ENCODE measurements at regions not wholly inside any gene's neighbourhood (a gene's known extent, or its start where the extent isn't known, plus 50 kb on each side); places are given as distances from the start of the nearest gene placed in this dataset.

GRCh38 chr15:87739081-87739480, 517.5 kb downstream of the NTRK3 start:
- H3K27ac ChIP-seq (ENCODE audit: low read depth, low read length): no peak overlapping the region
- H2BK120ac ChIP-seq (replicated peaks; ENCODE audit: low read depth, low read length): no peak overlapping the region
- 79% methylated on average over 4 of the region's 4 CpGs; no CpG with 5 or more reads in 1 of the 2 experiments for WGBS, 2 experiments (ENCODE audit: extremely low coverage in 1 of 2, insufficient coverage in 1 of 2, insufficient read length in 1 of 2, insufficient replicate concordance in 2 of 2, low coverage in 1 of 2, low lambda C conversion rate in 2 of 2, missing lambda C conversion rate in 1 of 2)
- H4K5ac ChIP-seq (ENCODE audit: insufficient read length, low read depth, low read length): no peak overlapping the region
- no peak overlapping the region for H3K9ac ChIP-seq (replicated peaks in 1 of 4; ENCODE audit: extremely low read depth in 1 of 4, low read depth in 3 of 4, low read length in 3 of 4)
- no peaks in the 10 kb centered on the region for H3K9me3 ChIP-seq (ENCODE audit: insufficient read depth in 2 of 2, low read depth in 1 of 2, low read length in 1 of 2)
- POLR2A ChIA-PET (ENCODE audit: partially characterized antibody): no interaction called here
- no peak overlapping the region for H2BK5ac ChIP-seq (ENCODE audit: low read depth, low read length)
- no peak overlapping the region for H3K56ac ChIP-seq (replicated peaks; ENCODE audit: insufficient read length, low read depth, low read length)
- H3K23ac ChIP-seq (ENCODE audit: insufficient read length): no peak overlapping the region
- no peaks in the 10 kb centered on the region for H3K79me2 ChIP-seq (ENCODE audit: control insufficient read depth in 1 of 2, insufficient read depth in 2 of 2, low read length in 2 of 2)
- H4K8ac ChIP-seq (ENCODE audit: extremely low read depth, insufficient read depth, low read length): no peak overlapping the region
- H3K4me3 ChIP-seq (ENCODE audit: extremely low read depth in 1 of 4, insufficient read depth in 2 of 4, low read depth in 3 of 4, low read length in 4 of 4): no peak overlapping the region
- no peak overlapping the region for H2BK15ac ChIP-seq (ENCODE audit: low read length)
- CTCF ChIA-PET (ENCODE audit: partially characterized antibody): interaction anchor here (1.0 kb wide), 1 partner anchor 18 kb away, joined by 3 read pairs; no protein-coding TSS in a partner anchor
- H3K4ac ChIP-seq (replicated peaks; ENCODE audit: insufficient read length, low read depth, low read length): no peak overlapping the region
- DNase-seq (ENCODE audit: low read depth in 1 of 2, low spot score in 2 of 2): no peak
- no peak overlapping the region for H3K18ac ChIP-seq (ENCODE audit: extremely low read depth, low read length)
- no peaks in the 10 kb centered on the region for H4K20me1 ChIP-seq (replicated peaks in 1 of 2; ENCODE audit: control insufficient read depth in 1 of 2, insufficient read depth in 2 of 2, low read length in 2 of 2)
- H3K23me2 ChIP-seq (ENCODE audit: low read depth, low read length): no peaks in the 10 kb centered on the region
- H3K14ac ChIP-seq (ENCODE audit: insufficient read length): no peak overlapping the region
- FAIRE-seq: no peak
- H2AK5ac ChIP-seq (ENCODE audit: low read depth, low read length): no peak overlapping the region
- no peak overlapping the region for H2AFZ ChIP-seq (ENCODE audit: low read length)
- H3K36me3 ChIP-seq (ENCODE audit: control insufficient read depth in 2 of 4, insufficient read depth in 4 of 4, low read length in 3 of 4): no peaks in the 10 kb centered on the region
- no peak overlapping the region for H2BK12ac ChIP-seq (ENCODE audit: low read depth, low read length)
- H4K91ac ChIP-seq (replicated peaks; ENCODE audit: insufficient read length, low read length): no peak overlapping the region
- H2BK20ac ChIP-seq (ENCODE audit: low read length): no peak overlapping the region
- no peaks in the 10 kb centered on the region; a peak in 1 of 7 replicates for H3K4me1 ChIP-seq (replicated peaks in 1 of 4; ENCODE audit: control insufficient read depth in 3 of 4, insufficient read depth in 4 of 4, low read length in 3 of 4)
- no peak overlapping the region for H3K4me2 ChIP-seq (ENCODE audit: insufficient read depth in 1 of 2, low read depth in 2 of 2, low read length in 2 of 2)
- no peaks in the 10 kb centered on the region for H3K79me1 ChIP-seq (ENCODE audit: low read depth, low read length)
- no peaks in the 10 kb centered on the region for H3K27me3 ChIP-seq (replicated peaks in 1 of 4; ENCODE audit: control insufficient read depth in 3 of 4, extremely low read depth in 1 of 4, insufficient read depth in 3 of 4, low read length in 3 of 4)
- TF ChIP-seq KDM5A (IDR thresholded peaks at IDR 0.05; ENCODE audit: low read length) (no peak), ASH2L (IDR thresholded peaks at IDR 0.05; ENCODE audit: low read length) (no peak), RBBP5 (IDR thresholded peaks at IDR 0.05; ENCODE audit: borderline replicate concordance, low read depth, low read length) (no peak), POLR2A (IDR thresholded peaks at IDR 0.05; ENCODE audit: control extremely low read depth in 1 of 2, low read depth in 2 of 2, low read length in 2 of 2) (no peak), TAF1 (IDR thresholded peaks at IDR 0.05; ENCODE audit: low read depth, low read length) (no peak), HDAC2 (IDR thresholded peaks at IDR 0.05; ENCODE audit: borderline replicate concordance in 1 of 2, low read depth in 2 of 2, low read length in 2 of 2) (no peak), E2F6 (IDR thresholded peaks at IDR 0.05) (no peak), CEBPB (IDR thresholded peaks at IDR 0.05; ENCODE audit: low read depth, low read length) (no peak), ATF2 (IDR thresholded peaks at IDR 0.05; ENCODE audit: low read length) (no peak), GABPA (IDR thresholded peaks at IDR 0.05; ENCODE audit: borderline replicate concordance, insufficient read depth, low read length) (no peak), NRF1 (IDR thresholded peaks at IDR 0.05; ENCODE audit: low read depth, low read length) (no peak), MAX (IDR thresholded peaks at IDR 0.05) (no peak), CTBP2 (IDR thresholded peaks at IDR 0.05; ENCODE audit: borderline replicate concordance, insufficient read depth, insufficient read length, low read length) (no peak)
